ENCODE measurements at regions not wholly inside any gene's neighbourhood (a gene's known extent, or its start where the extent isn't known, plus 50 kb on each side); places are given as distances from the start of the nearest gene placed in this dataset.
"Not testable (repeated sequence)": the region's sequence is repeated elsewhere in the genome, so short reads cannot be mapped to it uniquely, and the experiment has no call there.

- DNase-seq, result no peak
Measured at GRCh38 chr6:82419132-82419581, 55.5 kb downstream of the TPBG start.

DNA sequence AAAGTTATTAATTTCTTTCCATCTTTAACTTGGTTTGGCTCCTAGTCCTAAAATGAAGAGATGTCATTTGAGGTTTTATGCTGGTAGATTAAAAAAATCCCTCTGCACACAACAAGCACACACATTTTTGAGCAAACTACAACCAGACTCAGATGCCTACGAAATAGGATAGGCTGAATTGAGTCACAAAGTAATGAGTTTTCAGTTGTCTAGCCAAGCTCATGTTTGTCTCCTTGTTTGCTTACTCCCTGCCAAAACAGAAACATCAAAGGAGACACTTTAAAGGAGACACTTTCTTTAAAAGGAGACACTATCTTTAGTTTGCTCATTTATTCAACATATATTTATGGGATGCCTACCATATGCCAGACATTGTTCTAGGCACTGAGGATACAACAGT, 56.2 kb downstream of the TPBG start:
- DNase-seq, result no peak

GRCh38 chr6:82430611-82431010, 67.0 kb downstream of the TPBG start:
- no peak for DNase-seq

GRCh38 chr6:82436740-82437139, 73.1 kb downstream of the TPBG start:
- DNase-seq, result no peak

- DNase-seq, result no peak
Measured at GRCh38 chr6:82437701-82438100, 74.1 kb downstream of the TPBG start.

DNA sequence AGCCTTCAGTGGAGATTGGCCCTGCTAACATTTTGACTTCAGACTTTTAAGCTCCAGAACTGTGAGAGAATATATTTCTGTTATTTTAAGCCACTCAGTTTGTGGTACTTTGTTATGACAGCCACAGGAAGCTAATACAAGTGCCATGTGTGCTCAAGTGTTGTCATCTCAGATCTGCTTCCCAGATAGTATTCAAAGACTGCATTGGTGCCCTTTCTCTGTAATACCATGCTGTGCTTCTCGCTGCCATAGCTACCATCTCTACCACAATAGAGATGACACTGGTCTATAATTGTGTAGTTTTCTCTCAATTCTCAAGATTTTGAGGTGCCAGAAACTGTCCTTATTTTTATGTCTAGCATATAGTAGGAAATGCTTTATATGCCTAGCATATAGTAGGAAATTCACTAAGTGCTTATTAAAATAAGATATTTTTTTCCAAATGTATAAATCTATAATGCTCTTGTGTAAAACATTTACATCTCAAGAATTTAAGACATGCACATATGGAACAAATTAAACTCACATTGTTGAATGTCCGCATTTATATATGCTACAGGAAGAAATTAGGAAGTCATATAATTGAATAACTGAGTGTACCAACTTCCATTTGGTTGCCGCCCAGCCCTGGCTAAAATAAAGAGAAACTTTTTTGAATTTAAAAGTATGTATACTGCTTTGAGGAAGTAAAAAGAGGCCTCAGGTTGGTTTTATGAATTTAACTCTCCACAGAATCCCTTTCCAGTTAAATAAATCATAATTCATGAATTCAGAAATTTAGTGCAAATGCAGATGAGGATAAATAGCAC, 77.6 kb downstream of the TPBG start:
- no peak for DNase-seq

DNA sequence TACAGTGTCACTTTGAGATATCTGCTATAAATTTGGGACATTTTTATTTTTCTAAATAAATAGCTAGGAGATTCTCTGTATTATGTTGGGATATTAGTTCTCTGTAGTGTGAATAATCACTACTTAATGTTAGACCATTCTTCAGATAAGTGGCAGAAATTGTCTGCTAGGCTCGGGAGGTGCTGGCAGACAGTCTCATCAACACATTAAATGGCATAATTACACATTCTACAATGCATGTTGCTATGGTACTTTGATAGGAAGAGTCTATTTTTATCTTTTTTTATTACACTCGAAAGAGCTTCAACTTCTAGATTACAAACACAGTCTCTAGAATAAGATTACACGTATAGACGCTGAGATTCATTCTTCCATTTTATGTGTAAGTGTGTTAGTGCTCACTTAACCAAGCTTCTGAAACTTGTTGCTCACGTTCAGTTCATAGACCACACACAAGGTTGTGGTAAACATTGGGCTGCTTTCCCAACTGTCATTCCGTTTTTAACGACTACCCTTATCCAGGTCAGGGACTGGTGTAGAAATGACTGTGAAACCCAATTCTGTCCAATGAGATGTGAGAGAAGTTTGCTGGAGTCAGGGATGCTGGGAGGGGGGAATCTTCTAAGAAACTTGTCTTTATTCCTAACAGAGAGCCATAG, 78.6 kb downstream of the TPBG start:
- no peak for DNase-seq

DNA sequence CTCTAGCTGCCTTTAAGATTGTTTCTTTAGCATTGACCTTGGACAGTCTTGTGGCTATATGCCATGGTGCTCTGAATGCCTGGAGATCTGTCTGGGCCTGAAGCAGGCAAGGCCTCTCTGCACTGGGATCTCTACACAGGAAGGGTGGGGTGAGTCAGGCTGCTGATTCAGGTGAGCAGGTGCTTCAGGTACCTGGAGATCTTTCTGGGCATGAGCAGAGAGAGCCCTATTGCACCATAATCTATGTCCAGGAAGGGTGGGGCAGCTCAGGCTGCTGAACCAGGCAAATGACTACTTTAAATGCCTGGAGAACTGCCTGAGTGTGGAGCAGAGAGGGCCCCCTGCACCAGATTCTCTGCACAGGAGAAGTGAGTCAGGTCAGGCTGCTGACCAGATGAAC, 94.5 kb downstream of the TPBG start:
- no peak for DNase-seq

GRCh38 chr6:82458705-82459104, 95.1 kb downstream of the TPBG start:
- DNase-seq, result no peak

- no peak for DNase-seq
Measured at GRCh38 chr6:82461536-82461935, 97.9 kb downstream of the TPBG start.

DNA sequence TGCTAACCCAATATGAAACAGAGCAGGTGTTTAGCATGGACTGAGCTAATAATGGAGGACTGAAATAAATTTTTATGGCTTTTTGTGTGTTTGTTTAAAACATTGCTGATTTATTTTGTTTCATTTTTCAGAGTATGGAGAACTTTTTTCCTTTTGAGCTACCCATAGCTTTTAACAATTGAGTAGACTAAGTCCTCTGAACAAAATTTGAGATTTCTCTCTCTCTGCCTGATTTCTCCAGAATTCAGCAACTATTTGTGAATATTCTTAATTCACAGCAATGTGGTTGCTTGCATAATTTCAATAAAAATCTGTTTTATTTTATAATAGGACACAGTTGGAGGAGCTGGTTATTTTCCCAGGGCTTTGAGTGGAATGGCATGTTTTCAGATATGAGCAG, 103.7 kb downstream of the TPBG start:
- no peak for DNase-seq

DNA sequence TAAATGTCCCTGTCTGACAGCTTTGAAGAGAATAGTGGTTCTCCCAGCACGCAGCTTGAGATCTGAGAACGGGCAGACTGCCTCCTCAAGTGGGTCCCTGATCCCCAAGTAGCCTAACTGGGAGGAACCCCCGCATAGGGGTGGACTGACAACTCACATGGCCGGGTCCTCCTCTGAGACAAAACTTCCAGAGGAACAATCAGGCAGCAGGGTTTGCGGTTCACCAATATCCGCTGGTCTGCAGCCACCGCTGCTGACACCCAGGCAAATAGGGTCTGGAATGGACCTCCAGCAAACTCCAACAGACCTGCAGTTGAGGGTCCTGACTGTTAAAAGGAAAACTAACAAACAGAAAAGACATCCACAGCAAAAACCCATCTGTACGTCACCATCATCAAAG, 106.5 kb downstream of the TPBG start:
- DNase-seq, result not testable (repeated sequence)

DNA sequence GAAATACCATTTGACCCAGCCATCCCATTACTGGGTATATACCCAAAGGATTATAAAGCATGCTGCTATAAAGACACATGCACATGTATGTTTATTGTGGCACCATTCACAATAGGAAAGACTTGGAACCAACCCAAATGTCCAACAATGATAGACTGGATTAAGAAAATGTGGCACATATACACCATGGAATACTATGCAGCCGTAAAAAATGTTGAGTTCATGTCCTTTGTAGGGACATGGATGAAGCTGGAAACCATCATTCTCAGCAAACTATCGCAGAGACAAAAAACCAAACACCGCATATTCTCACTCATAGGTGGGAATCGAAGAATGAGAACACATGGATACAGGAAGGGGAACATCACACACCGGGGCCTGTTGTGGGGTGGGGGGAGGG, 111.5 kb downstream of the TPBG start:
- not testable (repeated sequence) for DNase-seq

DNA sequence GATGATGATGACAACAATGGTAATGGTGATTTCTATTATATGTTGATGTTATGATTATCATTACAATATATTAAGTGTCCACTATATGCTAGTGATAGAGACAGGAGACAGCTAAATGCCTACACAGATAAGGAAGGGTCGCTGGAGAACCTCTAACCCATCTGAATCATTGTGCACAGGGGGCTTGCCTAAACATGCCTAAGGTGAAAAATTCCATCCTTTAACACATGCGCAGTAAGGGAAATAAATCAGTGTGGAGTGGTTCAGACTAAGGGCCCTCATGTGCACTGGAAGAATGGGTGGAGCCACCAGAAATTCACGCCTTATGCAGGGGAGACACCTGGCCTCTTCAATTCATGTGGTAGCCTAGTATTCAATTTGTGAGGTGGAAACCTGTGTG, 120.4 kb downstream of the TPBG start:
- DNase-seq, result no peak

DNA sequence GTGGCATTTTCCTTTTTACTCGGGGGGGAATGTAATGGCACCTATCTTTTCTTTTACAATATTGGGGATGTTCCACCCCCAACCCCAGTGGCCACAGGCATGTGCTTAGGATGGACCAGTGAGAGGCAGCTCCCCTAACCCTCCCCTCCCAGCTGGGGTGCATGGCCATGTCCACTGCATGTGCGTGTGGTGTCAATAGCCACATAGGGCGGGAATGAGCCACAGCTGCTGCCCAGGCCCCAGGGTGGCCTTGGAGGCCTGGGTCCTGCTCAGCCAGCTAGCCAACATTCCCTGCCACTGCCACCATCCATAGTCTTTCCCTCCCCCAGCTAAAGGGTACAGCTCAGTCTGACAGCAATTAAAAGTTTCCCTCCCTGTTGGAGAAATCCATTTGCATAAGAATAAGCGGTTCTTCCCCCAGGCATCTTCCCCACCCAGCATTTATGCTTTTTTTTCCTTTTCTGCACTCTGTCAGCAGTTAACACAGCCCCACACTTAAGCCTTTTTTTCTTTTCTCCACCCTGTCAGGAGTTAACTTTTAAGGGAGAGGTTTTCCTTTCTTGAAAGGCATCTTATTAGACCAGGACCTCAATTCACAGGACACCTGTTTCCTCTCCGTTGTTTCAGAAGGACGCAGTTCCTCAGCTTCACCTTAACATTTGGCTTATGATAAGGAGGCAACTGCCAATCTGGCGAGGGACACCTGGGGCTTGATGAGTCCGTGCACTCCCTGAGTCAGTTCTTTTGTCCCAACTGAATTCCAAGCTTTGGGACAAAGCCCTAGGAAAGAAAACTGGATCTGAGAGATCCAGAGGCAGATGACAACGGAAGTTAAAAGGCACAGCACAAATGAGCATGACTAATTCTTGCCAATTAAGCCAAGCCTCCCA, 121.4 kb downstream of the TPBG start:
- DNase-seq, result no peak

DNA sequence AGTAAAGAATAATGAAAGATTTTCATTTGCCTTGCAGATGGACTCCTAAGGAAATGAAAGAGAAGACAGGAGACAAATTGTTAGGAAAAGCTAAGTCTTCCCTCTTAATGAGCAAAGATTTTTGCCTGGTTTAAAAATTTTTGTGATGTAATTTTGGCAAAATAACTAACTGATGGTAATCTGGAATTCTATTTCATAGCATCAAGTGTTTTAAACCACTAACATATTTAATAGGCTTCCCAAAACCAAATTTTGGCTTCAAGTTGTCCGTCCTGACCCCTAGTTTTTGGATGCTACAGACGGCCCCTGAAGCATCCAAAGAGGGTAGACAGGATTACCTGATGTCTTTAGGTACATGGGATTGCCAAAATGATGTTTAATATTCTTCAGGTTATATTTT, 124.3 kb downstream of the TPBG start:
- no peak for DNase-seq

GRCh38 chr6:82488403-82488802, 124.8 kb downstream of the TPBG start:
- no peak for DNase-seq

DNA sequence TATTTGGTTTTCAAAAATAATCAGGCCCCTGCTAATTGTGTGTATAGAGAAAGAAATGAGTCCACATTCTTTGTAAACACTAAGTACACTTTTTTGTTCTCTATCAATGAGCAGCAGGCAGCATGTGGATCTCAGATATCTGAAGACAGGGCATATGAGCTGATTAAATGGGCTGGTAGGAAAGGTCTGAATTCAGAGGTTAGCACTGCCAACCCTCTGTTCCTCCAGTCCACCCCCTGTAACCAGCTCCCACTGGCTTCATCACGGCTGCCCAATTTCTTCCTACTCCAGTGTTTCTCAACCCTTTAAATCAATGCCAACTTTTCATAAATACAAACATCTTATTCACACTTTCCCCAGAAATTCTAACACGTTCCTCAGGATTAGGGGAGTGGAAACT, 128.5 kb downstream of the TPBG start:
- DNase-seq, result no peak

DNA sequence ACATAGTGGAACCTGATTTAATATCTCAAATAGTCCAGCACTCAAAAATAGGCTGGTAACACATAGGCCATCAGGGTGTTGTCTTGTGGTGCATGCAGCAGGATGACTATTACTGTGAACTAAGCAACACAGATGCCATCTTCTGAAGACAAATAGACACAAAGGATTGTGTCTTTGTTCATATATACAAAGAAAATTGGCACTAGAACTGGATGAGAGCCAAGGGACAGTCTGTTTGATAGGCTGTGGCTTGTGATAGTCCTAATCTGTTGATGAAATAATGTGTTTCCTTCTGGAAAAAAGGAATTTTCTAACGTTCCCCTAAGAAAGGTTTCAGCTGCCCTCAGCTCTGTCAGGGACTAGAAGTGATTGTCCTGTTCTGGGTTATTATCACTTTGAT, 129.8 kb downstream of the TPBG start:
- DNase-seq, result no peak

DNA sequence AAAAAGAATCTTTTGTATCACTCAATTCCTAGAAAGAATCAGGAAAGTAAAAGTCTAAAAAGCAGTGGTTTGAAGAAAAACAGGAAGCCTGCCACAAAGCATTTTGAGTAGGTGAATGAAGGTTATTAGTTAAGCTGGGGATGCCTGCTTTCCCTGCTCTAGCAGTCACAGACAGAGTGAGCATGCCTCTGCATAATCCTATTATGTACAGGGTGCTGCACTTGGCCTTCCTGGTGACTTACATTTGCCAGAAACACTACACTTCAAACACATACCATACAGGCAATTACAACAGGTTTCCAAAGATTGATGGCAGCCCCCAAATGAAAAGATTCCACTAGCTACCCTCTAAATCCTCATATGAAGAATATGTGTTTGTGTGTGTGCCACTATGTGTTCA, 130.8 kb downstream of the TPBG start:
- no peak for DNase-seq

GRCh38 chr6:82501901-82502300, 138.3 kb downstream of the TPBG start:
- DNase-seq, result not testable (repeated sequence)

DNA sequence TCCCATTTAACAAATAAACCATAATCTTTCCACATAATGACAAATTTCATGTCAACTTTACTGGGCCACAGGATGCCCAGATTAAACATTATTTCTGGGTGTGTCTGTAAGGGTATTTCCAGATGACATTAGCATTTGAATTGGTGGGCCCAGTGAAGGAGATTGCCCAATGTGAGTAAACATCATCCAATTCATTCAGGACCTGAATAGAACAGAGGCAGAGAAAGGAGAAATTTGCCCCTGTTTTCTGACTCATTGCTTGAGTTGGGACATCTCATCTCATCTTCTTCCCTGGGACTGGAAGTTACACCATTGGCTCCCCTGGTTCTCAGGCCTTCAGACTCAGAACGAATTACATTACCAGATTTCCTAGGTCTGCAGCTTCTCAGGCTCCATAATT, 142.9 kb downstream of the TPBG start:
- DNase-seq, result no peak

DNA sequence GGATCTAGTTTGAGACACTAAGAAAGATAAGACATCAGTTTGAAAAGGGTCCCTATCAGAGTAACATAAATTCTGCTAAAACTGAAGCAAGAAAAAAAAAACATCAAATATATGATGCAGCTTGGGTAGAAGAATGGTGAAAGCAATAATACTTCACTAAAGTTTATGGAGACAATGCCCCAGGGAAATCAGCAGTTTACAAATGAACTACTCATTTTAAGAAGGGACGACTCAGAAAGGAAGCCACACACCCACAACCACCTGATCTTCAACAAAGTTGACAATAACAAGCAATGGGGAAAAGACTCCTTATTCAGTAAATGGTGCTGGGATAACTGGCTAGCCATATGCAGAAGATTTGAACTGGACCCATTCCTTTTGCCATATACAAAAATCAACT, 143.5 kb downstream of the TPBG start:
- no peak for DNase-seq

- no peak for DNase-seq
Measured at GRCh38 chr6:82511546-82511945, 147.9 kb downstream of the TPBG start.
